IPS DF 6.9 (cell line): ENCODE measurements at regions not wholly inside any gene's neighbourhood (a gene's known extent, or its start where the extent isn't known, plus 50 kb on each side); places are given as distances from the start of the nearest gene placed in this dataset.
A peak's percentile ranks its signal among the peaks of the same experiment; 100 is the strongest.
"Not testable (repeated sequence)": the region's sequence is repeated elsewhere in the genome, so short reads cannot be mapped to it uniquely, and the experiment has no call there.

Source experiments
- DNase-seq: peaks from one replicate; pipeline ENCODE4 v3.0.0-alpha.2; 2013; ENCODE audit warnings: low read depth, low spot score
- H3K27ac ChIP-seq: one replicate; pipeline ENCODE4 v1.5.1; 2013; ENCODE audit warnings: low read length, control low read depth
- H3K27me3 ChIP-seq: 2 replicates; pipeline ENCODE4 v1.6.1; 2013; ENCODE audit warnings: mild to moderate bottlenecking, low read length; ENCODE audit not compliant: control insufficient read depth, insufficient read depth
- H3K36me3 ChIP-seq: 2 replicates; pipeline ENCODE4 v1.6.1; 2013; ENCODE audit warnings: low read length; ENCODE audit not compliant: control insufficient read depth, insufficient read depth
- H3K4me1 ChIP-seq: 2 replicates; pipeline ENCODE4 v1.6.1; 2013; ENCODE audit warnings: low read length; ENCODE audit not compliant: control insufficient read depth, insufficient read depth
- H3K4me3 ChIP-seq: 2 replicates; pipeline ENCODE4 v1.5.1; 2013; ENCODE audit warnings: mild to moderate bottlenecking, low read length
- H3K9me3 ChIP-seq: 2 replicates; pipeline ENCODE4 v1.6.1; 2013; ENCODE audit warnings: low read length, inconsistent platforms; ENCODE audit not compliant: control insufficient read depth, insufficient read depth
- WGBS: extraction: QIAGEN DNeasy Blood & Tissue Kit; methylation state at CpG from one replicate; pipeline ENCODE4 v1.1.7; 2013; ENCODE audit warnings: mixed read lengths, missing lambda C conversion rate; ENCODE audit not compliant: insufficient read length, insufficient coverage; 5-methylcytosine and 5-hydroxymethylcytosine counted together

DNA sequence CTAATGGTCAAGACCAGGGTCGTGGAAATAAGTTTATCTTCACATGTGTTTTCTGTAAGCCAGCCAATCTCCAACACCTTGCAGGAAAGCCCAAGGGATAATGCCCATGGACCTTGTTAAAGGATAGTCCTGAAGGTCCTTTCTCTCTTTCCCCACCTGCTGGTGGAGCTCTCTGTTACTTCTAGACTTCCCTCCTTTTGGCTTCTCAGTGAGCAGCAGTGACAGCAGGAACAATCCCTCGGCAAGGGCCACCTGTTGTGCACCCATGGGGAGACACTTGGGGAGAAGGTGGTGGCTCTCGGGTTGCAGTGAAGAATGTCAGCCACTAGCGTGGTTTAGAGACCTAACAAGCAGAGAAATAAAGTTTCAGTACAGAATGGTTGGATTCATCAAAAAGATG is 84.0 kb upstream of the OSBPL11 start:
- H3K4me1 ChIP-seq, result no peaks in the 10 kb centered on the region
- no peaks in the 10 kb centered on the region for H3K36me3 ChIP-seq
- no peaks in the 10 kb centered on the region for H3K27me3 ChIP-seq
- DNase-seq, result no peak
- WGBS, result no CpG with 5 or more reads among the region's 4 CpGs
- no peak overlapping the region for H3K27ac ChIP-seq
- H3K9me3 ChIP-seq, result no peaks in the 10 kb centered on the region
- H3K4me3 ChIP-seq, result no peak overlapping the region

DNA sequence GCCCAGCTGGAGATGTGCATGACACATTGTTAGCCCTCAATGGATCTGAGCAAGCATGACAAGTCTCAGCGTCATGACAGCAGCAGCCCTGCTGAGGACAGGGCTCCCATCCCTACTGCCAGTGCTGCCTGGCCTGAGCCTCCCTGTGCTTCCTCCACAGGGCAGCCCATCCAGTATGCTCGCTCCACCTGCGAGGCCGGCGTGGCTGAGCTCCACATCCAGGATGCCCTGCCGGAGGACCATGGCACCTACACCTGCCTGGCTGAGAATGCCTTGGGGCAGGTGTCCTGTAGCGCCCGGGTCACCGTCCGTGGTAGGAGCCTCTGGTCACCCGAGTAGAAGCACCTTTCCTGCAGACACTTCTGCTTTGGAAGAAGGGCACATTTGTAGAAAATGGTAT is 85.8 kb upstream of the OSBPL11 start:
- H3K36me3 ChIP-seq, result no peaks in the 10 kb centered on the region
- no peaks in the 10 kb centered on the region for H3K9me3 ChIP-seq
- no peaks in the 10 kb centered on the region for H3K27me3 ChIP-seq
- H3K27ac ChIP-seq, result no peak overlapping the region
- WGBS, result no CpG with 5 or more reads among the region's 11 CpGs
- DNase-seq, result no peak
- no peak overlapping the region for H3K4me3 ChIP-seq
- no peaks in the 10 kb centered on the region for H3K4me1 ChIP-seq

- H3K36me3 ChIP-seq, H3K27me3 ChIP-seq, H3K9me3 ChIP-seq, DNase-seq, H3K4me1 ChIP-seq, H3K27ac ChIP-seq, H3K4me3 ChIP-seq: not testable (repeated sequence)
- WGBS, result no CpG with 5 or more reads among the region's 5 CpGs
These were observed 86.6 kb upstream of the OSBPL11 start for GRCh38 chr3:125681906-125682305.

- H3K4me1 ChIP-seq, H3K27ac ChIP-seq, H3K27me3 ChIP-seq, H3K4me3 ChIP-seq, H3K36me3 ChIP-seq, DNase-seq, H3K9me3 ChIP-seq: not testable (repeated sequence)
- WGBS, result no CpG with 5 or more reads among the region's 4 CpGs
These were observed 87.3 kb upstream of the OSBPL11 start for GRCh38 chr3:125682610-125683009.

DNA sequence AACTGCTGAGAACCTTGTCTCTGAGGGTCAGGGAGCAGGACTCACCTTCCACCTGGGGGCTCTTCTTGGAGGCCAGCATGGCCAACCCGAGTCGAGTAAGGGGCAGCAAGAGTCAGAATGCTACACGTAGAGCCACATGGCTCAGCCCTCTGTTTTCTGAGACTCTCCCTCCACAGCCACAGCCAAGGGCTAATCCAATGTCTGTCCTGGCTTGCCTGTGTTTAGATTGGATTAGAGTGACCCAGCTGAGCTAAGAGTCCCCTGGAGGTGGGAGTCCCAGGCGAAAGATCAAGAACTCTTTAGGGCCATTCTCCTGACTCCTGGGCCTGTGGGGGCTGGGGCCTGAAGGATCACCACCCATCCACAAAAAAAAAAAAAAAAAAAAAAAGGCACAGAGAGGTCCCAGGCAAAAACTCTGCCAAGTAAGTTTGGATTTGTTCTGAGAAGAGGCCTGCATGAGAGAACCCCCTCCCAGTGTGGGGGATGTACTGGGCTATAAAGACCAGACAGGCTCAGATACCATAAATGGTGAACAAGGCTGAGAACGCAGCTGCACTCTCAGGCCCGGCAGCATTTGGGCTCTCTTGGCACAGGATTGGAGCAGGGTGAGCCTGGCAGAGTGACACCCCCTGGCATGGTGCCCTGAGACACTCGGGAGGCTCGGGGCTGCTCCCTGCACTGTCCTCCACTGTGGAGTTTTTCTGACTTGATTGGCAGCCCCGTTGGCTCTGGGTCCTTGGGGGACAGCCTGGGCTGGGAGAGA is 88.0 kb upstream of the OSBPL11 start:
- H3K36me3 ChIP-seq, result no peaks in the 10 kb centered on the region
- WGBS, result no CpG with 5 or more reads among the region's 9 CpGs
- no peaks in the 10 kb centered on the region for H3K9me3 ChIP-seq
- H3K27ac ChIP-seq, result no peak overlapping the region
- H3K27me3 ChIP-seq, result no peaks in the 10 kb centered on the region
- DNase-seq, result no peak
- no peak overlapping the region for H3K4me3 ChIP-seq
- H3K4me1 ChIP-seq, result no peaks in the 10 kb centered on the region

DNA sequence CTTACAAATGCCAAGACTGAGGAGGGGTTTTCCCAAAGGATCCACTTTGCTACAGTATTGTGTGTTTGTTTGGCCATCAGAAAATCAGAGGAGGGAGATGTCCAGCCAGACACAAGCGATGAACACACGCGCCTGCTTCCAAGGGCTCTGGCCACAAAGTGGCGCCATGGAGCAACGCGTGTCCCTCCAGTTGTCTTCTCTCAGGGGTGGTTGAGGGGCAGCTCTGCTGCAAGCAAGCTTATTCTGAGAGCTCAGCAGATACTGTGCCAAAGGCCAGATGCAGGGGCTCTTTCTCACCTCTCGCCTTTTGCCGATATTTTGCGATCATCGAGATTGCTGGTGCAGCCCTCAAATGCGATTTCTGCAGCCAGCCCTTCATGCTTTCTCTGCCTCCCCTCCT is 88.9 kb upstream of the OSBPL11 start:
- WGBS, result no CpG with 5 or more reads among the region's 11 CpGs
- H3K4me1 ChIP-seq, result no peaks in the 10 kb centered on the region
- H3K36me3 ChIP-seq, result no peaks in the 10 kb centered on the region
- peak; percentile 39 for DNase-seq
- H3K27ac ChIP-seq, result no peak overlapping the region
- no peak overlapping the region for H3K4me3 ChIP-seq
- H3K9me3 ChIP-seq, result no peaks in the 10 kb centered on the region
- H3K27me3 ChIP-seq, result no peaks in the 10 kb centered on the region

- H3K27me3 ChIP-seq, H3K27ac ChIP-seq, DNase-seq, H3K36me3 ChIP-seq, H3K4me1 ChIP-seq, H3K4me3 ChIP-seq, H3K9me3 ChIP-seq: not testable (repeated sequence)
- WGBS, result no CpG with 5 or more reads among the region's 2 CpGs
These were observed 90.4 kb upstream of the OSBPL11 start for GRCh38 chr3:125685741-125686140.

GRCh38 chr3:125692361-125692760 is 97.1 kb upstream of the OSBPL11 start:
- no peak overlapping the region for H3K4me3 ChIP-seq
- H3K4me1 ChIP-seq, result no peaks in the 10 kb centered on the region
- no CpG with 5 or more reads among the region's 13 CpGs for WGBS
- H3K27me3 ChIP-seq, result no peaks in the 10 kb centered on the region
- no peak for DNase-seq
- H3K27ac ChIP-seq, result no peak overlapping the region
- no peaks in the 10 kb centered on the region for H3K9me3 ChIP-seq
- H3K36me3 ChIP-seq, result no peaks in the 10 kb centered on the region

GRCh38 chr3:125693887-125694286 is 98.6 kb upstream of the OSBPL11 start:
- no peaks in the 10 kb centered on the region for H3K4me1 ChIP-seq
- H3K9me3 ChIP-seq, result no peaks in the 10 kb centered on the region
- no peak overlapping the region for H3K27ac ChIP-seq
- H3K36me3 ChIP-seq, result no peaks in the 10 kb centered on the region
- no peak overlapping the region for H3K4me3 ChIP-seq
- H3K27me3 ChIP-seq, result no peaks in the 10 kb centered on the region
- DNase-seq, result no peak
- no CpG with 5 or more reads among the region's 10 CpGs for WGBS

DNA sequence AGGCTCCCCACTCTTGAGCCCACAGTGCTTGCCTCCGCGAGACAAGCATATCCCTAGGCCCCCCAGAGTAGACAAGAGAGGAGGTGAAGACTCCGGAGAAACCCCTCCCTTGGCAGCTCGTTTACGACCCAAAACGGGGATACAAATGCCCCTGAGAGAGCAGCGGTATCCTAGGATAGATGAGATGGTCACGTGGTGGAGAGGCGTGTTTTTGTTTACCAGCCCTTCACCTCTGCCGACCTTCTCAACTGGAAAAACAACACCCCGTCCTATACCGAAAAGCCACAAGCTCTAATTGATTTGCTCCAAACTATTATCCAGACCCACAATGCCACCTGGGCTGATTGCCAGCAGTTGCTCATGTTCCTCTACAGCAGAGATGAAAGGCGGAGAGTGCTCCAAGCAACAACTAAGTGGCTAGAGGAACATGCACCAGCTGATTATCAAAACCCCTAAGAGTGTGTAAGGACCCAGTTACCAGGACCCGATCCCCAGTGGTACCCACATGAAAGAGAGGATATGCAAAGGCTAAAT is 99.5 kb upstream of the OSBPL11 start:
- no peak for DNase-seq
- WGBS, result no CpG with 5 or more reads among the region's 14 CpGs
- H3K4me3 ChIP-seq, result no peak overlapping the region

GRCh38 chr3:125695688-125696087 is 100.4 kb upstream of the OSBPL11 start:
- no CpG with 5 or more reads among the region's 6 CpGs for WGBS
- H3K27me3 ChIP-seq, result no peaks in the 10 kb centered on the region
- DNase-seq, result no peak

More for the DNA sequence above, 99.5 kb upstream of the OSBPL11 start:
- Histone ChIP-seq H3K27me3 (no peaks in the 10 kb centered on the region), H3K27ac (no peak overlapping the region), H3K4me1 (no peaks in the 10 kb centered on the region), H3K36me3 (no peaks in the 10 kb centered on the region), H3K9me3 (no peaks in the 10 kb centered on the region)

More at GRCh38 chr3:125695688-125696087, 100.4 kb upstream of the OSBPL11 start:
- Histone ChIP-seq H3K4me3 (no peak overlapping the region), H3K4me1 (no peaks in the 10 kb centered on the region), H3K27ac (no peak overlapping the region), H3K36me3 (no peaks in the 10 kb centered on the region), H3K9me3 (no peaks in the 10 kb centered on the region)
